Neural cell (in vitro differentiated cells): ENCODE measurements at regions not wholly inside any gene's neighbourhood (a gene's known extent, or its start where the extent isn't known, plus 50 kb on each side); places are given as distances from the start of the nearest gene placed in this dataset.

ENCODE experiments used
- H2AFZ ChIP-seq: fragments of 200-600, 300-800 bp; sonication (generic), shearing (Covaris generic); 2 replicates; pipeline ENCODE4 v1.6.0; 2014; ENCODE audit warnings: low read depth, mild to moderate bottlenecking, antibody characterized with exemption, low read length, moderate library complexity
- H3F3A ChIP-seq: fragments of 200-600 bp; shearing (Covaris generic); 2 replicates; pipeline ENCODE4 v1.6.1; 2016; ENCODE audit warnings: mild to moderate bottlenecking, moderate library complexity, mixed read lengths, antibody characterized with exemption, low read length; ENCODE audit not compliant: insufficient read depth, poor library complexity, severe bottlenecking
- H3K27ac ChIP-seq: fragments of 200-600, 300-800 bp; sonication (generic), shearing (Covaris generic); 2 replicates; pipeline ENCODE4 v1.5.1; 2014; ENCODE audit warnings: mild to moderate bottlenecking, low read length, moderate library complexity
- H3K27me3 ChIP-seq: fragments of 300-800, 200-600 bp; sonication (generic), shearing (Covaris generic); 2 replicates; pipeline ENCODE4 v1.6.0; 2014; ENCODE audit warnings: mild to moderate bottlenecking, low read depth, low read length, moderate library complexity; ENCODE audit not compliant: insufficient read depth
- H3K36me3 ChIP-seq: fragments of 300-800, 200-600 bp; sonication (generic), shearing (Covaris generic); 2 replicates; pipeline ENCODE4 v1.5.1; 2014; ENCODE audit warnings: mild to moderate bottlenecking, antibody characterized with exemption, low read length, moderate library complexity; ENCODE audit not compliant: insufficient read depth
- H3K4me2 ChIP-seq: fragments of 300-800, 200-600 bp; sonication (generic), shearing (Covaris generic); 2 replicates; pipeline ENCODE4 v1.6.0; 2014; ENCODE audit warnings: mild to moderate bottlenecking, low read length
- H3K4me3 ChIP-seq: fragments of 300-800, 200-600 bp; sonication (generic), shearing (Covaris generic); 2 replicates; pipeline ENCODE4 v1.5.1; 2014; ENCODE audit warnings: mild to moderate bottlenecking, low read length, moderate library complexity
- H3K79me2 ChIP-seq: fragments of 200-600 bp; shearing (Covaris generic); replicated peaks from 2 replicates; pipeline ENCODE4 v1.6.0; 2014; ENCODE audit warnings: mild to moderate bottlenecking, low read length, moderate library complexity; ENCODE audit not compliant: insufficient read depth
- H3K9ac ChIP-seq: fragments of 300-800, 200-600 bp; sonication (generic), shearing (Covaris generic); 2 replicates; pipeline ENCODE4 v1.6.1; 2016; ENCODE audit warnings: mild to moderate bottlenecking, low read length, mixed read lengths
- H3K9me2 ChIP-seq: fragments of 200-600 bp; shearing (Covaris generic); 2 replicates; pipeline ENCODE4 v1.6.1; 2016; ENCODE audit warnings: mild to moderate bottlenecking, low read length, mixed read lengths; ENCODE audit not compliant: insufficient read depth
- H3K9me3 ChIP-seq: fragments of 200-600, 300-800 bp; sonication (generic), shearing (Covaris generic); 2 replicates; pipeline ENCODE4 v1.6.1; 2016; ENCODE audit warnings: mild to moderate bottlenecking, mixed run types, low read length, moderate library complexity, mixed read lengths
- H4K20me1 ChIP-seq: fragments of 200-600 bp; shearing (Covaris generic); 2 replicates; pipeline ENCODE4 v1.6.1; 2016; ENCODE audit warnings: mild to moderate bottlenecking, mixed run types; ENCODE audit not compliant: insufficient read depth
- EP300 ChIP-seq: fragments of 450-650 bp; conservative IDR thresholded peaks from 2 replicates; pipeline ENCODE4 v1.6.1; 2014; ENCODE audit warnings: antibody characterized with exemption, mild to moderate bottlenecking, moderate library complexity; ENCODE audit not compliant: poor library complexity, severe bottlenecking
- EZH2 ChIP-seq: fragments of 200-600, 300-800 bp; shearing (Covaris generic), sonication (generic); IDR thresholded peaks from 2 replicates; pipeline ENCODE4 v1.6.1; 2014; ENCODE audit warnings: antibody characterized with exemption, low read length, borderline replicate concordance, mild to moderate bottlenecking; ENCODE audit not compliant: insufficient read depth, poor library complexity, severe bottlenecking
- MXI1 ChIP-seq: fragments of 450-650 bp; conservative IDR thresholded peaks from 2 replicates; pipeline ENCODE4 v1.6.1; 2014; ENCODE audit warnings: antibody characterized with exemption, mild to moderate bottlenecking; ENCODE audit not compliant: poor library complexity, severe bottlenecking
- POLR2AphosphoS5 ChIP-seq: IDR thresholded peaks from 2 replicates; pipeline ENCODE4 v1.6.1; 2012
- RAD21 ChIP-seq: fragments of 450-650 bp; conservative IDR thresholded peaks from 2 replicates; pipeline ENCODE4 v1.6.1; 2014; ENCODE audit warnings: antibody characterized with exemption, mild to moderate bottlenecking, moderate library complexity
- SMC3 ChIP-seq: fragments of 450-650 bp; conservative IDR thresholded peaks from 2 replicates; pipeline ENCODE4 v1.6.1; 2014; ENCODE audit warnings: antibody characterized with exemption, mild to moderate bottlenecking, moderate library complexity; ENCODE audit not compliant: poor library complexity
- TAF1 ChIP-seq: IDR thresholded peaks from 2 replicates; pipeline ENCODE4 v1.6.1; 2012; ENCODE audit warnings: low read depth
- TF ChIP-seq, protein P1 (sequence below): fragments of 450-650 bp; IDR thresholded peaks from 2 replicates; pipeline ENCODE4 v1.5.1; 2014; ENCODE audit warnings: antibody characterized with exemption, mild to moderate bottlenecking, moderate library complexity; ENCODE audit not compliant: poor library complexity, severe bottlenecking
- TF ChIP-seq, protein P2 (sequence below): IDR thresholded peaks from 2 replicates; pipeline ENCODE4 v1.6.1; 2012; ENCODE audit warnings: borderline replicate concordance

DNA sequence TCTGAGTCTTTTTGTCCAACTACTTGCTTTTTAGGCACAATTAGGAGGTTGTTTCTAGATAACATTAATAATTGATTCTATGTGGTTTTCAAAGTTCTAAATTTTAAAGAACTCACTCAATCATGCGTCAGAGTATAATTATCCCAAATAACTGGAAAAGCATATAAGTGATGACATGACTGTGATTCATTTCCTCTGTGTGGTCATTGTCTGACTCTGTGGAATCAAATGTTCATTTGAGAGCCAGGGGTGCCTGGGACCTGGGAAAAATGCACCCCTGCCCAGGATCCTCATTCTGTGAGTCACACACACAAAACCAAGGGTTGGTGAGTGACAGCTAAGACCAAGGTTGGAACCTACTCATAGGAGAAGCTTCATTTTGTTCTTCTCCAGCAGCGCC is 127.1 kb upstream of the MLIP start:
- H3K9me3 ChIP-seq: no peaks in the 10 kb centered on the region
- no peak overlapping the region for H2AFZ ChIP-seq
- H3K9ac ChIP-seq: no peak overlapping the region
- H3K27ac ChIP-seq: no peak overlapping the region
- TF ChIP-seq SMC3 (no peak), EZH2 (no peak), TAF1 (no peak), EP300 (no peak), RAD21 (no peak), MXI1 (no peak), POLR2AphosphoS5 (no peak)
- TF ChIP-seq, protein P1, sequence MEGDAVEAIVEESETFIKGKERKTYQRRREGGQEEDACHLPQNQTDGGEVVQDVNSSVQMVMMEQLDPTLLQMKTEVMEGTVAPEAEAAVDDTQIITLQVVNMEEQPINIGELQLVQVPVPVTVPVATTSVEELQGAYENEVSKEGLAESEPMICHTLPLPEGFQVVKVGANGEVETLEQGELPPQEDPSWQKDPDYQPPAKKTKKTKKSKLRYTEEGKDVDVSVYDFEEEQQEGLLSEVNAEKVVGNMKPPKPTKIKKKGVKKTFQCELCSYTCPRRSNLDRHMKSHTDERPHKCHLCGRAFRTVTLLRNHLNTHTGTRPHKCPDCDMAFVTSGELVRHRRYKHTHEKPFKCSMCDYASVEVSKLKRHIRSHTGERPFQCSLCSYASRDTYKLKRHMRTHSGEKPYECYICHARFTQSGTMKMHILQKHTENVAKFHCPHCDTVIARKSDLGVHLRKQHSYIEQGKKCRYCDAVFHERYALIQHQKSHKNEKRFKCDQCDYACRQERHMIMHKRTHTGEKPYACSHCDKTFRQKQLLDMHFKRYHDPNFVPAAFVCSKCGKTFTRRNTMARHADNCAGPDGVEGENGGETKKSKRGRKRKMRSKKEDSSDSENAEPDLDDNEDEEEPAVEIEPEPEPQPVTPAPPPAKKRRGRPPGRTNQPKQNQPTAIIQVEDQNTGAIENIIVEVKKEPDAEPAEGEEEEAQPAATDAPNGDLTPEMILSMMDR: no peak
- TF ChIP-seq, protein P2, sequence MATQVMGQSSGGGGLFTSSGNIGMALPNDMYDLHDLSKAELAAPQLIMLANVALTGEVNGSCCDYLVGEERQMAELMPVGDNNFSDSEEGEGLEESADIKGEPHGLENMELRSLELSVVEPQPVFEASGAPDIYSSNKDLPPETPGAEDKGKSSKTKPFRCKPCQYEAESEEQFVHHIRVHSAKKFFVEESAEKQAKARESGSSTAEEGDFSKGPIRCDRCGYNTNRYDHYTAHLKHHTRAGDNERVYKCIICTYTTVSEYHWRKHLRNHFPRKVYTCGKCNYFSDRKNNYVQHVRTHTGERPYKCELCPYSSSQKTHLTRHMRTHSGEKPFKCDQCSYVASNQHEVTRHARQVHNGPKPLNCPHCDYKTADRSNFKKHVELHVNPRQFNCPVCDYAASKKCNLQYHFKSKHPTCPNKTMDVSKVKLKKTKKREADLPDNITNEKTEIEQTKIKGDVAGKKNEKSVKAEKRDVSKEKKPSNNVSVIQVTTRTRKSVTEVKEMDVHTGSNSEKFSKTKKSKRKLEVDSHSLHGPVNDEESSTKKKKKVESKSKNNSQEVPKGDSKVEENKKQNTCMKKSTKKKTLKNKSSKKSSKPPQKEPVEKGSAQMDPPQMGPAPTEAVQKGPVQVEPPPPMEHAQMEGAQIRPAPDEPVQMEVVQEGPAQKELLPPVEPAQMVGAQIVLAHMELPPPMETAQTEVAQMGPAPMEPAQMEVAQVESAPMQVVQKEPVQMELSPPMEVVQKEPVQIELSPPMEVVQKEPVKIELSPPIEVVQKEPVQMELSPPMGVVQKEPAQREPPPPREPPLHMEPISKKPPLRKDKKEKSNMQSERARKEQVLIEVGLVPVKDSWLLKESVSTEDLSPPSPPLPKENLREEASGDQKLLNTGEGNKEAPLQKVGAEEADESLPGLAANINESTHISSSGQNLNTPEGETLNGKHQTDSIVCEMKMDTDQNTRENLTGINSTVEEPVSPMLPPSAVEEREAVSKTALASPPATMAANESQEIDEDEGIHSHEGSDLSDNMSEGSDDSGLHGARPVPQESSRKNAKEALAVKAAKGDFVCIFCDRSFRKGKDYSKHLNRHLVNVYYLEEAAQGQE: no peak
- H3K9me2 ChIP-seq: no peaks in the 10 kb centered on the region
- no peak overlapping the region for H3K4me3 ChIP-seq
- H3K36me3 ChIP-seq: no peaks in the 10 kb centered on the region
- H3F3A ChIP-seq: peaks cover 5% of the 10 kb centered on the region
- H4K20me1 ChIP-seq: no peaks in the 10 kb centered on the region
- H3K79me2 ChIP-seq: no peaks in the 10 kb centered on the region
- H3K4me2 ChIP-seq: no peak overlapping the region
- no peaks in the 10 kb centered on the region for H3K27me3 ChIP-seq

DNA sequence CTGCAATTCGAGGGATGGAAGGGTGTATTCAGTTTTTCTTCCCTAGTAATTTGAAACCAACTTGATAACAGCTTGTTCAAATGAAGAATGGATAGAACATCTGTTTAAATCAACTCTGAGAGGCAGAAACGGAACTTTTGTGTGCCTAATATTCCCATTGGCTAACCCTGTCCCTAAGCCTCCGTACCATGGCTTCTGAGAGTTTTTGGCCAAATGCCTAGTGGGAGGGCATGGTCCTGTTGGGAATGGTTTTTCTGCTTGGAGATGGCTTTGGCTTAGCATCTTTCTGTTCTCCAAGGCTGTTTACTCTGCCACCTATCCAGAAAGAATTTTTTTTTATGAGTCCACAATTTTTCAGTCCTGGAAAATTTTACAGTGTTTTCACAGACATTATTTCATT is 126.7 kb upstream of the MLIP start:
- Histone ChIP-seq H3K27me3 (no peaks in the 10 kb centered on the region), H3K4me3 (no peak overlapping the region), H3K9me3 (no peaks in the 10 kb centered on the region), H3K9me2 (no peaks in the 10 kb centered on the region), H3K4me2 (no peak overlapping the region), H3K36me3 (no peaks in the 10 kb centered on the region), H3F3A (peaks cover 5% of the 10 kb centered on the region), H4K20me1 (no peaks in the 10 kb centered on the region), H3K79me2 (no peaks in the 10 kb centered on the region), H3K9ac (no peak overlapping the region), H3K27ac (no peak overlapping the region), H2AFZ (no peak overlapping the region)
- TF ChIP-seq, protein P2: no peak
- TF ChIP-seq EZH2: no peak
- no peak for TF ChIP-seq RAD21
- TF ChIP-seq TAF1: no peak
- TF ChIP-seq MXI1: no peak
- no peak for TF ChIP-seq EP300
- no peak for TF ChIP-seq SMC3
- no peak for TF ChIP-seq POLR2AphosphoS5
- TF ChIP-seq, protein P1: no peak
